Stimulated activated CD8-positive, alpha-beta memory T cell treated with anti-CD3 and anti-CD28 coated beads, Interleukin-12 subunit alpha, Interleukin-12 subunit beta, amount 100 ng/mL, for 1 hour (primary cell): ENCODE measurements at regions not wholly inside any gene's neighbourhood (a gene's known extent, or its start where the extent isn't known, plus 50 kb on each side); places are given as distances from the start of the nearest gene placed in this dataset.

ENCODE experiments used
- DNase-seq: peaks from one replicate; pipeline ENCODE4 v3.0.0-alpha.2; 2020; ENCODE audit warnings: low read depth

DNA sequence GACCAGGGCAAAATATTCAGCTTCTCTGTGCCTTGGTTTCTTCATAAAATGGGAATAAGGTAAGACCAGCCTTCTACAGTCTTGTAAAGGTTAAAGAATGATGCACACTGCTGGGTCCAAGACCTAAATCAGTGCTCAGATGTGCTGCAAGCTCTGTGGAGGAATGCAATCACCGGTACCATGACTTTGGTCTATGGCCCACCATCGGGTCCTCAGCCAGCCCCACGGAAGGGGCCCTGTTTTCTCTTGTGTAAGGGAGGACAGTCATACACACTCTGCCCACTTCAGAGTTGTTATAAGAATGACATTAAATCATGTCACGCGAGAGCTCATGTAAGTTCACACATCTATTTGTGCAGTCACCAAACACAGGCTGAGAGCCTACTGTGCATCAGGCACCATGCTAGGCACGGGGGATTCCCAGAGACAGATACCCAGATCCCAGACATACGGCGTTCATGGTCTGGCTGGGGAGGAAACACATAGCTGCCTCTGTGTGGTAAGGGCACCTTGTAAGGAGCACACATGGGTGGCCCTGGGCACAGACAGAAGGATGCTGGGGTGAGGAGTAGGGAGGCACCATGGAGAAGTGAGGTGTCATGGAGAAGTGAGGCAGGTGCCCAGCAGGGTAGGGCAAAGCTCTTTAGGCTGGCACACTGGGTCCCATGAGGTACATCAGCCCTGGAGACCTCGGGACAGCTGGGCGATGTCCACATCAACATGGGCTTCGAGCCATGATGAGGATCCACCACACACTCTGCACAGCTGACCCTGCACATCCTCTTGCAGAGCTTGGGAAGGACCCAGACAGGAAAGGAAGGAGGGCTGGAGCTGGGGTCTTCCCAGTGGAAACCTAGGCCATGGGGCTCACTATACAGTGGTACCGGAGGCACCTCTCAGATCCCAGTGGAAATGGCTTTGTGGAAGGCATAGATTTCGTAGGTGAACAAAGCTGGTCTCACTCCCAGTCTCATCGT, 190.4 kb upstream of the DIO3 start:
- DNase-seq, result no peak

DNA sequence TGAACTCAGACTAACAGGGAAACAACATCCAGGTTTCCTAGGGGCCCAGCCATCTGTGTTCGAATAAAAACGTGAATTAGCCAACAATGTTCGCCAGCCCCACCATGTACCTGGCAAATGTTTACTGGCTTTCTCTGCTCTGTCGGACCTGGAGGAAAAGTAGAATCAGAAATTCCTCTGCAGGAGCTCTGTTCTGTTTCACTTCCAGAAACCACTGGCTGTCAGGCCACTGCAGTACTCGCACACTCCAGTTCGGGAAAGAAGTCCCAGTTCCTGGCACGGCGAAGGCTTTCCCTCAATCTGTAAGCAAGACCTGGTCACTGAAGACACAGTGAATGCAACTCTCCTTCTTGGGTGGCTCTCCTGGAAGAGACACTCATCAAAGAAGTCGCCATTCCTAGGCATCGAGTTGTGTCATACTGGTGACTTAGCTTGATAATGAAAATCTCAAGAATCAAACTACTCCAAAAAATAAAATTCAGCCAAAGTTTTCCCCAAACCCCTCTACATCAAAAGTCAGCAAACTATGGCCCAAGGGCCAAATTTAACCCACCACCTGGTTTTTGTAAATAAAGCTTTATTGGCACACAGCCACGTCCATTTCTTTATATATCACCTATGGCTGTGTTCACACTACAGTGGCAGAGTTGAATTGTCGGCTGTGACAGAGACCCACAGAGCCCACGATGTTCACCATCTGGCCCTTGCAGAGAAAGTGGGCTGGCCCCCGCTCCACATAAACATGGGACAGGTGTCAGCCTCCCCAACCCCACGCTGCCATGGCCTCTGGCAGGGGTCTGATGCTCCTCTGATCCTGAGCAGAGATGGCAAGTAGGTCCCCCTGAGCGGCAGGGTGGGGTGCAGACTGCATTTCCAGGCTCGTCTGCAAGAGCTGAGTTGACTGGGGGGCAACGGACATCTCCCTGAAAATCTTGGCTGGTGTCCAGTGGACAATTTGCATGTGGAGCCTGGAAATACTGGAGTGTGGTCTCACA, 189.2 kb upstream of the DIO3 start:
- DNase-seq, result no peak

DNA sequence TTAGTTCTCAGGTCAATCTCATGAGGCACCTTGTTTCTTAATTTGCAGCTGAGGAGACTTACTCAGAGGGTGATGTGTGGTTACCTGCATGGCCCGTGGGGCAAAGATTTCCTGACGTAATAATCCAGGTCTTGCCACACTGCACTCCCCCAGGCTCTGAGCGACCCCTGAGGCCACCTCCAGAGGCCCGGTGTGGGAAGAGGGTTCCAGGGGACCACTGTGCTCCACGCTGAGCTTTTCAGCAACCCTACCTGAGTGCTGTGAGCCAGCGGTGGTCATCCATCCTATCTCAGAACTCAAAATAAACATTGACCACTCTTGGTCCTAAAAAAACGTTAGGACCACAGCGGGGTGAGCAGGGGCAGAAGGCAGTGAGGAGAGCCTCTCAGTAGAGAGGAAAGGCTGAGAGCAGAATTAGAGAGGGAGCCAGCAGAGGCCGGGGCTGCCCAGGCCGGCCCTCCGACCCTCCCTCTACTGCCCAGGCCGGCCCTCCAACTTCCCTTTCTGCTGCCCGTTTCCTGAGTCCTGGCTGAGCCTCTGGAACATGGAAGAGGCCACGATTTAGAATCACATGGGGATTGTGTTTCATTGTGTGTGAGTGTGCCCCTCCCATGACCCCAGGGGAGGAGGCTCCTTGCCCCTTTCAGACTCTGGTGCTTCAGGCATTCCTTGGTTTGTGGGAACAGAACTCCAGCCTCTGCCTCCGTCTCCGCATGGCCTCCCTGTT, 188.2 kb upstream of the DIO3 start:
- no peak for DNase-seq

DNA sequence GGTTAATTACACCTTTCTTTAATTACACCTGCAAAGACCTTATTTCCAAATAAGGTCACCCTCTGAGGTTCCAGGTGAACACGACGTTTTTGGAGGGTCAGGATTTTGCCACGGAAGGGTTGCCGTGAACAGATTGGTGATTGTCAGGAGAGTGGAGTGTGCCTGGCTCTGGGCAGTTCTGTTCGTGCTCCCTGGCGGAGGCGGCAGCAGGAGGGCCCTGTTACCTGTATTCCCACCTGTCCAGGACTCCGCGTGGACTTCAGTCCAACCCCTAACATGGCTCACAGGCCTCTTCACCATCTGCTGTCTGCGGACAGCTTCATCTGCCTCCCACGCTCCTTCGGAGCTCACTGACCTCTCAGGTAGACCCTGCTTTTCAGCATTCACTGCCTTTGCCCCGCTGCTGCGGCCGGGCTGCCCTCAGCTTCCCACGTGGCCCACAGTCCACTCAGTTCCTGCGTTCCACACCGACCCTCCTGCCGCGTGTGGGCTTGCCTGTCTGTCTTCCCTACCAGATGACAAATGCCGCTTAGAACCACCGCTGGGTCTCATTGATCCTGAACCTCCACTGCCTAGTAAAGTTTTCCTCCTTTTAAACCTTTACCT, 187.5 kb upstream of the DIO3 start:
- DNase-seq, result no peak

DNA sequence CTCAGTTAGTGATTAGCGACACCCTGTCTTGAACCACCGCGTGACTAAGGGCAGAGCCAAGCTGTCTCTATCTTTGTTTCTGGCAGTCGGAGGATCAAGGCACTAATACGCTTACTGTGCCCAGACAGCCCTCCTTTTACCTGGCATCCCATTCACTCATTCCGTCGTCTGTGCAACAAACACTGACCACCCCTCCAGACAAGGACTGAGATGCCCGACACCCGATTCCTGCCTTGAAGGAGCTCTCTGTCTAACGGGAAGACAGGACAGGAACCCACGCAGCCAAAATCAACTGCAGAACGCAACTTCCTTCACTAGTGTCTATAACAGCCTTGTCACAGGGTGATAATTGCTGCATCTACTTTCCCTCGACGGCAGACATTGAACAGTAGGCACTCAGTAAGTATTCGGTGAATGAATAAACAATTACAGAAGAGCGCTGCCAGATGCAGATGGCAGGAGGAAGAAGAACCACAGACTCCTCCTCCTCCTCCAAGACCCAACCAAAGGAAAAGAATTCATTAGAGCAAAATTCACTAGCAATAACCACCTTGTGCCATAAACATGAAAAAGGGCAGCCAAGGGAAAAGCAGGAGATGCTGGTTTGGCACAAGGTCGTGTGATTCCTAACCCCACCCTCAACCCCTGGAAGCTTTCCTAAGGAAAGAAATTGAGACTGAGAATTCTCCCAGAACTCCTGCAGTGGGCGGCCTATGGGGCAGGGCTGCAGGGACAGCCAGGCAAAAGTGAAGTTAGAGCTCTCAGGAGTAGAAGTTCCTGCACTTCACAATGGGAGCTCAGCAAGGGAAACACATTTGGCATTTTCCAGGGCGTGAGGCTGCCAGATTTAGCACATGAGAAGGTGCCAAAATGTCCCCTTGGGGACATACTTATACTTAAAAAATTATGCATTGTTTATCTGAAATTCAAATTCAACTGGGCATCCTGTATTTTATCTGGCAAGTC, 186.6 kb upstream of the DIO3 start:
- DNase-seq, result no peak

DNA sequence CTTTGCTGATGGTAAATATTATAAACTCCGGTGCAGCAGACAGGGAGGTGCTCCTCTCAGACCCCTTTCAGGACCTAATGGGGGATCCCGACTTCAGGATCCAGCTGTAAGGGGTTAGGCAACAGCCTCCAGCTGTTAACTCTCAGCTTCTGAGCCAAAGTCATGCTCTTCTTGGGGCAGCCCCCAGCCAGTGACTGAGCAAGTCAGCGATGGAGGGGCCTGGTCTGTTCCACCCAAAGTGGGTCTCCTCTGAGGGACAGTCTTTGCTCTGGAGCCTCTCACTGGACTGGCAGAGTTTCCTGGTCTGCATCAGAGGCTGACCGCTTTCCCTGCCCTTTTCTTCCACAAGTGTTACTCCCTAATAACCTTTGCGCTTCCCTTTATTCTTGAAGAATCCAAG, 184.2 kb upstream of the DIO3 start:
- no peak for DNase-seq

DNA sequence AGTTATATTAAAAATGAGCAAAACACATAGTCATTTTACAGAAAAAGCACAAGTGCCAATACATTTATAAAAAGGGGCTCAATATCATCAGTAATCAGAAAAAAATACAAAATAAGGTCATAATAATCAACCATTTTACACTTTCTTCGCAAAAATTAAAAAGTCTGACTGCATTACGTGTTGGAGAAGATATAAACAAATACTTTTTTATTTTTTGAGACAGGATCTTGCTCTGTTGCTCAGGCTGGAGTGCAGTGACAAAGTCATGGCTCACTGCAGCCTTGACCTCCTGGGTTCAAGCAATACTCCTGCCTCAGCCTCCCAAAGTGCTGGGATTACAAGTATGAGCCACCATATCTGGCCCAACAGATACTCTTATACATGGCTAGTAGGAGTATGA, 181.5 kb upstream of the DIO3 start:
- no peak for DNase-seq

DNA sequence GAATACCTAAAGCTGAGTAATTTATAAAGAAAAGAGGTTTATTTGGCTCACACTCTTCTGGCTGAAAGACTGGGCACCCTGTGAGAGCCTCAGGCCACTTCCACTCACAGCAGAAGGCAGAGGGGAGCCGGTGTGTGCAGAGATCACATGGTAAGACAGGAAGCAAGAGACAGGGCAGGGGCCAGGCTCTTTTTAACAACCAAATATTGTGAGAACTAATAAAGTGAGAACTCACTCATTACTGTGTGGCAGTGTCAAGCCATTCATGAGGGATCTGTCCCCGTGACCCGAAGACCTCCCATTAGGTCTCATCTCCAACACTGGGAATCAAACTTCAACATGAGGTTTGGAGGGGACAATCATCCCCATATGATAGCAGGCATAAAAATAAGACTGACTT, 180.8 kb upstream of the DIO3 start:
- DNase-seq, result no peak

DNA sequence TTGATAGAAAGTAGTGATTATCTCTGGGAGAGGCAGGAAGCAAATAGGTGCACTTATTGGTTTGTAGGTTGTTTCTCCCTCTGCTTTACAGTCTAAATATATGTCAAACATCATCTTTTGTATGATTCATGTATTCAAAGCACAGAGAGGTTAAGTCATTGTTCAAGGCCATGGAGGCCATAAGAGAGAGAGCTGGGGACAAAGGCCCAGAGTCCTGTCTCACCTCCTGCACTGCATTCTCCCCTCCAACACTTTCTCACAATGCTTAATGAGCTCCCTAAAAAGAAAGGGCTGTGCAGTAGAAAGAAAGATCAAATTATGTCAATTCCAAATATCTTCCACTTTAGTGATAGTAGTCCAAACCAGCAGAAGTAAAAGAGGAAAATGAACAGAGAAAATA, 180.4 kb upstream of the DIO3 start:
- DNase-seq, result no peak

DNA sequence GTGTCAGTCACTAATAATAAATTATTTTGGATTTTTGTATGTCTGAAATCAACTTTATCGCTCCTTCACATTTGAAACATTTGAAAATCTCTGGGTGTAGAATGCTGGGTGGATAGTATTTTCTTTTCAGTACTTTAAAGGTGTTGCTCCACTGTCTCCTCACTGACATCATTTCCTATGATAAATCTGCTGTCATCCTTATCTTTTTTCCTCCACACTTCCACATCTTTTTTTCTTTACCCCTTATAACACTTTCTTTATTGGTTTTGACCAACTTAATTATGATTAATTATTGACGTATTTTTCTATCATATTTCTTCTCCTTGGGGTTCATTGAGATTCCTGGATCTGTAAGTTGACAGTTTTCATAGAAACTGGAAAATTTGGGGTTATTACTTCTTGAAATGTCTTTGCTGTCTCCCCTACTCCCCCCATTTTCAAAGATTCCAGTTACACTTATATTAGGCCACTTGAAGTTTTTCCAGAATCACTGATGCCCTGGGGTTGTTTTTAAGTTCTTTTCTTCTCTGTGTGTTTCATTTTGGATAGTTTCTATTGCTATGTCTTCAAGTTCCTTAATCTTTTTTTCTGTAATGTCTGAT, 177.5 kb upstream of the DIO3 start:
- no peak for DNase-seq

DNA sequence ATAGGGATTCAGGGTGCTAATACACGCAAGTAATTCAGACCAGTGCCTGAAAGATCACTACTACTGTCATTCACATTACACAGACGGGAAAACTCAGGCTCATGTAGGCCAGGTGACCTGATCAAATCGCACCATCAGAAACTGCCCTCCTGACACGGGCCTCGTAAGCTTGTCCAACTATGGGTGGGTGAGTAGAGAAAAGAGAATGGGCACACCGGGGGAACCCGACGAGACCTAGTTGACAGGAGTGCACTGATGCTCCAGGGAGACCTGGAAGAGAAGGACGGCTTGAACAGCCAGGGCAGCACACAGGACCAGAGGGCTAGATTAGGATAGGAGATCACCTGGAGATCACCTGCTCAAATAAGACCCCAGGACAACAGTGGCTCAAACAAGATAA, 166.9 kb upstream of the DIO3 start:
- no peak for DNase-seq

DNA sequence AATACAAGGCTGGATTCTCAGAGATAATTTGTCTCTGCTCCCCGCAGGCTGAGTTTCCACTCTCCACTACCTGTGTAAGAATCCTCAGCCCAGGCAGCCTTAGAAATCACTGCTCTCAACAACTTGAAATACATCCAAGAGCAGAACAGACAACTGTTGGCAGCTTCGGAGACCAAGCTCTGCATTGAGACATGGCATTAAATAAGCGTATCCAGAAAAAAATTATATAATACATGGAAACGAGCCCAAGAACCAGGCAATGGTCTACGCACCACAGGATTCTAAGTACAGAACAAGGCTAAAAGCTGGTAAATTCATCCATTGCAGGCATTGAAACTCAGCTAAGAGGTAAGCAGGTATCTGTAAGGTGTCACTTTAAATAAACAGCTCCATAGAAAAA, 165.5 kb upstream of the DIO3 start:
- no peak for DNase-seq

DNA sequence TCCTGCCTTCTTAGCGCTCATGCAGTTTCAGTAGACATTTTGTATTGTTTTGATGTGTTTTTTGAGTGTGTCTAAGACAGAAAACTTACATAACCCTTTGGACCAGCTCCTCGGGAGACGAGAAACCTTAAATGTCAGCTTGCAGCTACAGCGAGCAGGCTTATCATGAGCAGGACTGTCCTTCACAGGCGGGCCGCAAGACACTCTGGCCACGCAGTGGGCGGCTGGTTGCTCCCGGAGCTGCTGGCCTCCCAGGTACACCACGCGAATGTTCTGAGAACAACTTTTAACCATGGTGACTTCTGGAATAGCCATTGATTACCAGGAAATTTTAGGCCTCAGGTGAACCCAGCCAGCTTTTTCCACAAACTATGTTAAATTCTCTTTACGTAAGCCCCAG, 164.1 kb upstream of the DIO3 start:
- DNase-seq, result no peak

DNA sequence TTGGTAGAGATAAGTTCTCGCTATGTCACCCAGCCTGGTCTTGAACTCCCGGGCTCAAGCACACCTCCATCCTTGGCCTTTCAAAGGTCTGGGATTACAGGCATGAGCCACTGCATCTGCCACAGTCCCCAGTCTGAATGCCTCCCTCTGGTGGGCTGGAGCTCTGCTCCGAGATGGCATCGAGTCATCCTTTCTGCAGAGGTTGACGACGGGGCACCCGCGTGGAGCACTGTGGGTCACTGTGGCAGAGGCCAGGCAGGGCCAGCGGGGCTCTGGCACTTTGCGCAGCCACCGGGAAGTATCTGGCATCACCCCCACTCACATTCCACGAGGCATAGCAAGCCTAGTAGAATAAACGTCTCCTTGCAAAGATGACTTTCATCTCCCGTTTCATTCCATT, 163.3 kb upstream of the DIO3 start:
- DNase-seq, result no peak

DNA sequence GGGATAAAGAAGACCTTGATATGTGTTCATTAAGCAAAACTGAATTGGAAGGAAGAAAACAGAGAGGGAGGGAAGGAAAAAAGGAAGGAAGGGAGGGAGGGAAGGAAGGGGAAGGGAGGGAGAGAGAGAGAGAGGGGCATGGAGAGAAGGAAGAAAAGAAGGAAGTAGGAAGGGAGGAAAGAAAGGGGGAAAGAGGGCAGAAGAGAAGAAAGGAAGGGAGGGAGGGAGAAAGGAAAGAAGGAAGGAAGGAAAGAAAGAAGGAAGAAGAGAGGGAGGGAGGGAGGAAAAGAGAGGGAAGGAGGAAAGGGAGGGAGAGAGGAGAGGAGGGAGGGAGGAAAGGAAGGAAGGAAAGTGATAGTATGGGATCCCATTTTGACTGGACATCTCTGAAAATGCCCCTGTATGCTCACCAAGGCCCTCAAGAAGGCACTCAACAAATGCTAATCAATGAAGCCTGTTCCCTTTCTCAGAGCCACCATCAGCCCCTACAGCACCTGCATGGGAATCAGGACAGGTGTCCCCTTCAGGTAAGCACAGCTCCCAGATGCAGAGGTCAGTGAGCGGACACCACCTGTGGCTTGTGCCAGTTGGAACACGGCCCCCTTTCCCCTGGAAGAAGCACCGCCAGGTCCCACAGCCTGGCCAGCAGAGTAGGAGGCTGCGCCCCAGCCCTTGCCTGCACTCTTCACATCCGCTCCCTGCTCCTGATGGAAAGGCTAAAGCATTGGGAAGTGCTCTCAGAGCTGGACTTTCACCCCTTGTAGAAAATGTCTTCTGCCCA, 161.4 kb upstream of the DIO3 start:
- no peak for DNase-seq

DNA sequence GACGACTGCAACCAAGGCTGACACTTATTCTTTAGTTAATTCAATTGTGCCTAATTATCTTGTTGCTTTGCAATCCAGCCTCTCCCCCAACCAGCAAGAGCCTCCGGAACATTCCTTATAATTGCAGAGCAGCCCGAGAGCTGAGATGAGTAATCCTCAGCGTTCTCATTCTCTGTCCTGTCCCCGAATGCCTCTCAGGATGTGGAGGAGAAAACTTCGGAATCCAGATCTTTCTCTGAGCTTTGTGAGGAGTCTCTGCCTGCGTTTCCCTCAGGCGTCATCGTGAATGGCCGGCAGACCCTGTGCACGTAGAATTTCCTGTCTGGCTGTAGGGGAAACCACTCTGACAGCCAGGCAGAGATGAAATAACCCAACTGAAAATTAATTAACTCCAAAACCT, 160.5 kb upstream of the DIO3 start:
- DNase-seq, result no peak

DNA sequence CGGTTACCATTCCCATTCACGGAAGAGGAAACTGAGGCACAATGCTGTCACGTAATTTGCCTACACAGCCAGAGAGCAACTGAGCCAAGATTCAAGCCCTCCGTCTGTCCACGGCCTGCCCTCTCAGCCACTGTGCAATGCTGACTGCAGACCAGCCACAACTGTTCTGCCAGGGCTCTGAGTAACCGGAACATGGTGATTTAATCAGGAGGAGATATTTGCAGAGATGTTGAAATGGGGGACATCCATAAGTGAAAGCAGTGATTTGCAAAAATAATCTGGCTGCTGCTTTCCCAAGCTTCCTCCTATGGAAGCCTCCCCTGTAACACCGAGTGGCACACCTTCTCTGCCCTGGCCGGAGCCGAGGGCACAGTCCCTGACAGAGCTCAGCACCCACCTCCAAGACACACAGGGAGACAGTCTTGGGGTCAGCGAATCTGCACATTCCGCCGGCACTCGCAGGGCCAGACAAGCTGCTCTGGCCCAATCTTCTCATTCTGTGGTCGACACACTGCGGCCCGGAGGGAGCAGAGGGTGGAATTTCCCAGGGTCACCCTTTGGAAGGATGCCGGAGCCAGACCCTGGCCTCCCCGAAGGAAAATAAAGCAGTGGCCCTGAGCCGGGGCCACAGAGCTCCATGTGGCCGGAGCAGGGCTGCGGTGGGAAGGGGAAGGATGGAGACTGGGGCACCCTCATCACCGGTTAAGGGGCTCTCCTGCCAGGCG, 158.2 kb upstream of the DIO3 start:
- no peak for DNase-seq

DNA sequence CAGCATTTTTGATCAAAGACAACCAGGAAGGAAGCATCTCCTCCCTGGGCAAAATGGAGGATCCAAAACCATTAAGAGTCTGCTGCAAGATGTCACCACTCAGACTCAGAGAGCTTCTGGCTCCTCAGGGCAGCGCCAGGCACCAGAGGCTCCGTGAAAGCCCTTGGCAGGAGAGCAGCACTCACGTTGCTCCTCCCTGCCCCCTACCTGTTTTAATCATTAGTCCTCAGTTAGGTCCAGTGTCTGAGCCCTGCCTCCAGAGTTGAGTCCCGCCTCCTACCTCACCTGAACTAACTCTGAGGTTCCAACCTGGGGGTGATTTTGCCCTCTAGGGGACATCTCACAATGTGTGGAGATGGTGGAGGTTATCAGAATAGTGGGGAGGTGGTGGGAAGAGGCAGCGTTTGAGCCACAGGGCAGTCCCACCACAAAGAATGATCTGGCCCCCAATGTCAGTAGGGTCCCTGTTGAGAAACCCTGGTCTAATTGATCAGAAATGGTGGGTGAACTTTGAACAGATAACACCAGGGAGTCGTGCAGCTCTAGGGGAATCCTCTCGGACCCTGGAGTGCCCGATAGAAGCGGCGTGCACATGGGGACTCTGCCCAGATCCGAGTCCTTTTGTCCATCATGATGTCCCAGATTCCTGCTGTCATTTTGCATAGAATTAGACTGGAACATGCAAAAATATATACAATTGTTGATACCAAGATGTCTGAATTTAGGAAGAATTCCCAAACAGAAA, 156.7 kb upstream of the DIO3 start:
- DNase-seq, result no peak
